ENCODE measurements at regions not wholly inside any gene's neighbourhood (a gene's known extent, or its start where the extent isn't known, plus 50 kb on each side); places are given as distances from the start of the nearest gene placed in this dataset.

GRCh38 chr4:3360777-3361176 is 68.0 kb downstream of the RGS12 start:
- TF ChIP-seq CTCF (IDR thresholded peaks at IDR 0.05) (no peak), ZFX (IDR thresholded peaks at IDR 0.05; ENCODE audit: borderline replicate concordance) (no peak)

All from 22Rv1 (cell line).